ENCODE measurements at regions not wholly inside any gene's neighbourhood (a gene's known extent, or its start where the extent isn't known, plus 50 kb on each side); places are given as distances from the start of the nearest gene placed in this dataset.

DNA sequence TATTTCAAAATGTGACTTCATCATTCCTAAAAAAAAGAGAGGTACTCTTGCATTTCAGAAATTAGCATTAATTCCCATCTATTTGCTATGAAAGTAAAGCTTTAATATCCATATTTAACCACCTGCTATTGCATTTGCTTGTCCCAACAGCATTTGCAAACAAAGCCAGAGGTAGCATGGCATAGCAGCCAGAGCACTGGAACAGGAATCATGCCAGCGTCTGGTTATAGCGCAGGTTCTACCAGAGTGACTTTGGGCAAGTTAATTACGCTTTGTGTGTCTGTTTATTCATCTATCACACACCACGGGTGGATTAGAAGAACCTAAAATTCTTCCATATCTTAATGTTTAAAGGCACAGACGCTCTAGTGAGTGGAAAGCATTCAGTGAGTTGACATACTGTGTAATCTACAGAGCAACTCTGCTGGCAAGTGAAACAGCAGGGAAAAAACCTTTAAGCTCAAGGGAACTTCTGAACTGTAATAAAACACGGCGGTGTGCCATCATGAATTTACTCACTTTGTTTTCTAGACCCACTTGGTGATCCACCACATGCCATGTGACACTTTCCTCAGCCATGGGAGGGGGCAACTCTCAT, 76.6 kb upstream of the QRFPR start:
- ChIA-PET POLR2A (ENCODE audit: partially characterized antibody) (no interaction called here), CTCF (ENCODE audit: partially characterized antibody) (no interaction called here)
- Histone ChIP-seq H3K4me1 (ENCODE audit: insufficient read depth, low read length) (no peaks in the 10 kb centered on the region), H3K27ac (ENCODE audit: low read depth, low read length) (no peak overlapping the region), H3K9me3 (ENCODE audit: control insufficient read depth in 1 of 2, low read length in 2 of 2) (no peaks in the 10 kb centered on the region), H3K27me3 (ENCODE audit: insufficient read depth, low read length) (no peaks in the 10 kb centered on the region), H3K4me3 (ENCODE audit: low read length in 2 of 2) (no peak overlapping the region), H3K36me3 (ENCODE audit: insufficient read depth, low read length) (no peaks in the 10 kb centered on the region)
- Mint-ChIP-seq H3K9me3 (peaks cover 0 to 2% (median 0%) of the 10 kb centered on the region in 8 donors), H3K4me3 (no peak overlapping the region), H3K27me3 (peaks cover 27 to 28% of the 10 kb centered on the region in 2 donors), H3K36me3 (no peaks in the 10 kb centered on the region), H3K4me1 (no peaks in the 10 kb centered on the region), H3K27ac (no peak overlapping the region)
- DNase-seq = no peak
- intact Hi-C loops (cut with micrococcal nuclease) = no loop called here

DNA sequence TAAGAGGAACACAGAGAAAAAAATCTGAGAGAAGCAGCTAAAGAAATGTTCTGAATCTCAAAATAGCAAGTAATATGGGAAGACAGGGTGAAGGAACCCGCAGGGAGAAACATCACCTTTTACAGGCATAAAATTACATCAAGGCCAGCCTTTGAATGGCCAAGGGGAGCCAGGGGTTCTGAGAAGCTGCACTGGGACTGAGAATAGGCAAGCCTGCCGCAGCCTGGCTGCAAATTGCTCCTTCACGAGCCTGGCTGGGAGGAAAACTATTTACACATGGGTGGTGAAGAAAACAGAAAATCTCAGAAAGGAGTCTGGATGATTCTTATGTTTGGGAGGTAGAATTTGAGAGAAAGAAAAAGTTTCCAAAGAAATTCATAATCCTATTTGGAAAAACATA, 74.5 kb upstream of the QRFPR start:
- Mint-ChIP-seq H3K4me1 (no peaks in the 10 kb centered on the region), H3K9me3 (peaks cover 0 to 2% (median 0%) of the 10 kb centered on the region in 8 donors), H3K4me3 (no peak overlapping the region), H3K36me3 (no peaks in the 10 kb centered on the region), H3K27me3 (peaks cover 21 to 25% of the 10 kb centered on the region in 2 donors), H3K27ac (no peak overlapping the region)
- ChIA-PET CTCF (ENCODE audit: partially characterized antibody) (no interaction called here), POLR2A (ENCODE audit: partially characterized antibody) (no interaction called here)
- Histone ChIP-seq H3K4me1 (ENCODE audit: insufficient read depth, low read length) (no peaks in the 10 kb centered on the region), H3K4me3 (ENCODE audit: low read length in 2 of 2) (no peak overlapping the region), H3K36me3 (ENCODE audit: insufficient read depth, low read length) (no peaks in the 10 kb centered on the region), H3K27me3 (ENCODE audit: insufficient read depth, low read length) (no peaks in the 10 kb centered on the region), H3K9me3 (ENCODE audit: control insufficient read depth in 1 of 2, low read length in 2 of 2) (no peaks in the 10 kb centered on the region), H3K27ac (ENCODE audit: low read depth, low read length) (no peak overlapping the region)
- DNase-seq = no peak
- intact Hi-C loops (cut with micrococcal nuclease) = no loop called here

DNA sequence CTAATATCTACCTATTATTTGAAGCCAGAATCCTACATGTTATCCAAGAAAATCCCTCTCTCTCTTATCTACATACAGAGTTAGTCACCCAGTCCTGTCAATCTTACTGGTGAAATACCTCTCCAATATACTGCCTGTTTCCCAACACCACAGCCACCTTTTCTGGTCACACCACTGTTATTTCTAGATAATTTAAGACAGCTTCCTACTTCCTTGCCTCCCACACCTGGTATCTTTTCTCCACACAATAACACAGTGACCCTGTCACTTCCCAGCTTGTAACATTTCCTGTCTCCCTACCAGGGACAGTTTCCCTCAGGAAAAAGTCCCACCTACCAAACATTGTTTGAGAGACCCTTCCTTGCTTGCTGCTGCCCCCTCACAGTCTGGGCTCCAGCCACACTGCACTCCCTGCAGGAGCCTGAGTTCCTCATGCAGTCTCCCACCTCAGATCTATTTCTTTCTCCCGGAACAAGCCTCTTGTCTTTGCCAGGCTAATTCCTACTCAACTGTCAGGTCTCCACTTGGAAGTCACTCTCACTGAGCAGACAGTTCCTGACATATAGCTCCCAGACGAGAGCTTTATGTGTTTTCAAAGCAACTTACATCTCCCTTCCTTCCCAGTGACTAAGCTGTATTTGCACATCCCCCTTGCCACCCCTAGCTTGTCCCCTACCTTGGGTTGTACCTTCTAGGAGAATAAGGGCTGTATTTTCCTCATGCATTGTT, 73.6 kb upstream of the QRFPR start:
- no peak overlapping the region for H3K27ac Mint-ChIP-seq
- Histone ChIP-seq H3K27ac (ENCODE audit: low read depth, low read length) (no peak overlapping the region), H3K36me3 (ENCODE audit: insufficient read depth, low read length) (no peaks in the 10 kb centered on the region), H3K9me3 (ENCODE audit: control insufficient read depth in 1 of 2, low read length in 2 of 2) (no peaks in the 10 kb centered on the region), H3K27me3 (ENCODE audit: insufficient read depth, low read length) (no peaks in the 10 kb centered on the region), H3K4me3 (ENCODE audit: low read length in 2 of 2) (no peak overlapping the region), H3K4me1 (ENCODE audit: insufficient read depth, low read length) (no peaks in the 10 kb centered on the region)
- peaks cover 0 to 2% (median 0%) of the 10 kb centered on the region in 8 donors for H3K9me3 Mint-ChIP-seq
- intact Hi-C loops (cut with micrococcal nuclease) = no loop called here
- H3K4me3 Mint-ChIP-seq = no peak overlapping the region
- ChIA-PET POLR2A (ENCODE audit: partially characterized antibody) (no interaction called here), CTCF (ENCODE audit: partially characterized antibody) (interaction anchor here (2.3 kb wide), 1 partner anchor 8 kb away, joined by 14 read pairs; no protein-coding TSS in a partner anchor)
- H3K36me3 Mint-ChIP-seq = no peaks in the 10 kb centered on the region
- H3K4me1 Mint-ChIP-seq = no peaks in the 10 kb centered on the region
- DNase-seq = no peak
- peaks cover 21 to 25% of the 10 kb centered on the region in 2 donors for H3K27me3 Mint-ChIP-seq

DNA sequence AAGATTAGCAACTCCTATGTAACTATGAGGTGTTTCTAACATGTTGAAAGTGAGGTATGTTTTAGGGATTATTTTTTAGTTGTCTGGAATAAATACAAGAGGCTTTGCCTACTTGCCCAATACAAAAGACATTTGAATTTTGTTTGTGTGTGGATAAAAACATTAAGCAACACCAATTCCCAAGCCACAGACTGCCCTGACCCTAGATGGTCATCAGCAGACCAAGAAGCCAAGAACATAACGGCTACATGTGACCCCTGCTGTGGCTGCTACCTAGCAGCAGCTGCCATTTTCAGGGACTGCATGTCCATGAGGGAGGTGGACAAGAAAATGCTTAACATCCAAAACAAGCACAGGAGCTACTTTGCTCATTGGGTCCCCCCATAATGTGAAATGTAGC, 70.5 kb upstream of the QRFPR start:
- ChIA-PET CTCF (ENCODE audit: partially characterized antibody) (interaction anchor here (1.1 kb wide), 1 partner anchor 8 kb away, joined by 4 read pairs; no protein-coding TSS in a partner anchor), POLR2A (ENCODE audit: partially characterized antibody) (no interaction called here)

DNA sequence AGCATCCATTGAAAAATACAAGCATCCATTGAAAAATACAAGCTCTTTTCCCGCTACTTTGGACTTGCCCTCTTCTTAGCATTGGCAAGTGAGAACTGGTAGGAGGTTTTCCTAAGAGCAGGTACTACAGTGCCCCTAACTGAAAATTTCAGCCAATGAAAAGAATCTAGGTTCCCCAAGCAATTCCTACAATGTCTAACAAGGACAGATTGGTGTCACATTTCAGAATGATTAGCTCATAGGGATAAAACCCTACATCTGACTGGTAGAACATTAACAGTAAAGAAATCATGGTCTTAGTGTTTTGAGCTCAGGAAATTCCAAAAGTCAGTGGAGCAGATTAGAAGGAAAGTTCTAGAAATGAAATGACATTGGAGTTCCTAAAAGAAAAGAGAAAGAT, 68.6 kb upstream of the QRFPR start:
- POLR2A ChIA-PET (ENCODE audit: partially characterized antibody) = no interaction called here
- no peaks in the 10 kb centered on the region for H3K36me3 ChIP-seq (ENCODE audit: insufficient read depth, low read length)

More for the DNA sequence above, 70.5 kb upstream of the QRFPR start:
- DNase-seq = no peak
- Mint-ChIP-seq H3K27ac (no peak overlapping the region), H3K4me1 (no peaks in the 10 kb centered on the region), H3K4me3 (no peak overlapping the region), H3K9me3 (peaks cover 0 to 2% (median 0%) of the 10 kb centered on the region in 8 donors), H3K27me3 (peaks cover 13 to 16% of the 10 kb centered on the region in 2 donors), H3K36me3 (no peaks in the 10 kb centered on the region)
- no peaks in the 10 kb centered on the region for H3K27me3 ChIP-seq (ENCODE audit: insufficient read depth, low read length)
- H3K36me3 ChIP-seq (ENCODE audit: insufficient read depth, low read length) = no peaks in the 10 kb centered on the region
- H3K27ac ChIP-seq (ENCODE audit: low read depth, low read length) = no peak overlapping the region
- no peaks in the 10 kb centered on the region for H3K4me1 ChIP-seq (ENCODE audit: insufficient read depth, low read length)
- H3K9me3 ChIP-seq (ENCODE audit: control insufficient read depth in 1 of 2, low read length in 2 of 2) = no peaks in the 10 kb centered on the region
- no peak overlapping the region for H3K4me3 ChIP-seq (ENCODE audit: low read length in 2 of 2)
- intact Hi-C loops (cut with micrococcal nuclease) = no loop called here

DNA sequence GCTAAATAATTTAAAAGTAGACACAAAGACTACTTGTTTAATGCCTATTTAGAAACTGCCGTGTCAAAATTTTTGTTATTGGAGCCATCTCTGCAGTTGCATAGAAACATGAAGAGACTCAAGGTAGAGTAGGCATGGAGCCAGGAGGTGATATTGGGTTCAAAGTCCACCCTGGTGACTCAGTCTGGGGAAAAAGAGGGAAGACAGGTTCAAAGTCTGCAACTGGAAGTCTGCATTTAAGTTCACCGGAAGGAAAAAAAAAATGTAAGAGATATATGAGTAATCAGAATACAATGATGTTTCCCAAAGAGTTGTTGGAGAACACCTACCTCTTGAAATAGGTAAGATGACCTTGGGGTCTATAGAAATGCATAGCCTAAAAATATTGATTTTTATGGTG, 67.4 kb upstream of the QRFPR start:
- no peaks in the 10 kb centered on the region for H3K4me1 Mint-ChIP-seq
- no peaks in the 10 kb centered on the region for H3K27me3 ChIP-seq (ENCODE audit: insufficient read depth, low read length)
- no peak overlapping the region for H3K4me3 Mint-ChIP-seq
- H3K9me3 Mint-ChIP-seq = peaks cover 0 to 4% (median 0%) of the 10 kb centered on the region in 8 donors
- POLR2A ChIA-PET (ENCODE audit: partially characterized antibody) = no interaction called here
- no peaks in the 10 kb centered on the region for H3K36me3 ChIP-seq (ENCODE audit: insufficient read depth, low read length)
- CTCF ChIA-PET (ENCODE audit: partially characterized antibody) = no interaction called here
- intact Hi-C loops (cut with micrococcal nuclease) = no loop called here
- DNase-seq = no peak
- H3K27me3 Mint-ChIP-seq = peaks cover 7 to 9% of the 10 kb centered on the region in 2 donors
- H3K9me3 ChIP-seq (ENCODE audit: control insufficient read depth in 1 of 2, low read length in 2 of 2) = no peaks in the 10 kb centered on the region
- no peak overlapping the region for H3K27ac Mint-ChIP-seq
- H3K36me3 Mint-ChIP-seq = no peaks in the 10 kb centered on the region
- H3K27ac ChIP-seq (ENCODE audit: low read depth, low read length) = no peak overlapping the region
- H3K4me3 ChIP-seq (ENCODE audit: low read length in 2 of 2) = no peak overlapping the region
- no peaks in the 10 kb centered on the region for H3K4me1 ChIP-seq (ENCODE audit: insufficient read depth, low read length)

More for the DNA sequence above, 68.6 kb upstream of the QRFPR start:
- Mint-ChIP-seq H3K27ac (no peak overlapping the region), H3K4me3 (no peak overlapping the region), H3K36me3 (no peaks in the 10 kb centered on the region), H3K9me3 (peaks cover 0 to 4% (median 0%) of the 10 kb centered on the region in 8 donors), H3K4me1 (no peaks in the 10 kb centered on the region), H3K27me3 (peaks cover 7 to 16% of the 10 kb centered on the region in 2 donors)
- Histone ChIP-seq H3K4me3 (ENCODE audit: low read length in 2 of 2) (no peak overlapping the region), H3K27me3 (ENCODE audit: insufficient read depth, low read length) (no peaks in the 10 kb centered on the region), H3K27ac (ENCODE audit: low read depth, low read length) (no peak overlapping the region), H3K9me3 (ENCODE audit: control insufficient read depth in 1 of 2, low read length in 2 of 2) (no peaks in the 10 kb centered on the region), H3K4me1 (ENCODE audit: insufficient read depth, low read length) (no peaks in the 10 kb centered on the region)
- CTCF ChIA-PET (ENCODE audit: partially characterized antibody) = interaction anchor here (1.5 kb wide), 1 partner anchor 18 kb away, joined by 3 read pairs; no protein-coding TSS in a partner anchor
- DNase-seq = no peak
- intact Hi-C loops (cut with micrococcal nuclease) = no loop called here

DNA sequence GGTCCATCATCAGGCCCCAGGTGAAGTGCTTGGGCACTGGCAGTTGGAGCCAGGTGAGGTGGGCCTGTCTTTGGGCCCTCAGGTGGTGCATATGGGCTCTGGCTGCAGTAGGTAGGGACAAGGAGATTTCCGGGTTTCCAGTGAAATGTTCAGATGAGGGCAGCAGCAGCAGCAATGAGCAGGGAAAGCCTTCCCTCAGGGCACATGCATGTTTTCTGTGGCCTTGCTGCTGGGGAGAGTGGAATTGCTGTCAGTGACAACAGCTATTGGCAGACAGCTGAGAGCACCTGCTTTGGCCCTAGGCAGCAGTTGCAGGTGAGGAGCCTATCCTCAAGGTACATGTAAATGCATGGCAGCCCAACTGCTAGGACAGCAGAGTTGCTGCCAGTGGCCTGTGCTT, 58.9 kb upstream of the QRFPR start:
- Mint-ChIP-seq H3K9me3 (peaks cover 2 to 52% (median 36%) of the 10 kb centered on the region in 8 donors), H3K4me1 (no peaks in the 10 kb centered on the region), H3K27me3 (peaks cover 7 to 20% of the 10 kb centered on the region in 2 donors), H3K36me3 (peaks cover 3% of the 10 kb centered on the region in 2 donors), H3K27ac (no peak overlapping the region), H3K4me3 (no peak overlapping the region)
- no peaks in the 10 kb centered on the region for H3K4me1 ChIP-seq (ENCODE audit: insufficient read depth, low read length)
- no peak for DNase-seq
- CTCF ChIA-PET (ENCODE audit: partially characterized antibody) = no interaction called here
- H3K27ac ChIP-seq (ENCODE audit: low read depth, low read length) = no peak overlapping the region
- POLR2A ChIA-PET (ENCODE audit: partially characterized antibody) = no interaction called here
- no peak overlapping the region for H3K4me3 ChIP-seq (ENCODE audit: low read length in 2 of 2)
- H3K9me3 ChIP-seq (ENCODE audit: control insufficient read depth in 1 of 2, low read length in 2 of 2) = peaks cover 0 to 5% of the 10 kb centered on the region in 2 donors
- no peaks in the 10 kb centered on the region for H3K36me3 ChIP-seq (ENCODE audit: insufficient read depth, low read length)
- intact Hi-C loops (cut with micrococcal nuclease) = no loop called here
- H3K27me3 ChIP-seq (ENCODE audit: insufficient read depth, low read length) = no peaks in the 10 kb centered on the region
